ENCODE measurements at regions not wholly inside any gene's neighbourhood (a gene's known extent, or its start where the extent isn't known, plus 50 kb on each side); places are given as distances from the start of the nearest gene placed in this dataset.

- TF ChIP-seq CTCF (IDR thresholded peaks at IDR 0.05; ENCODE audit: unreplicated experiment in 3 of 3): no peak
- no peak overlapping the region for H3K27ac Mint-ChIP-seq
- H3K27me3 Mint-ChIP-seq (ENCODE audit: low read depth): peaks cover 3% of the 10 kb centered on the region
- H3K4me1 Mint-ChIP-seq: no peaks in the 10 kb centered on the region
- no peaks in the 10 kb centered on the region for H3K9me3 Mint-ChIP-seq
- no peaks in the 10 kb centered on the region for H3K36me3 Mint-ChIP-seq (ENCODE audit: low read depth)
- H3K4me3 Mint-ChIP-seq: no peak overlapping the region
These were observed 702.1 kb upstream of the COBL start for GRCh38 chr7:52018680-52019054.

GRCh38 chr7:52017802-52018679, 701.4 kb upstream of the COBL start:
- Mint-ChIP-seq H3K27me3 (ENCODE audit: low read depth) (peaks cover 3% of the 10 kb centered on the region), H3K4me3 (no peak overlapping the region), H3K9me3 (no peaks in the 10 kb centered on the region), H3K4me1 (no peaks in the 10 kb centered on the region), H3K36me3 (ENCODE audit: low read depth) (no peaks in the 10 kb centered on the region), H3K27ac (no peak overlapping the region)
- peak; percentile 35 to 56 (median 39) for TF ChIP-seq CTCF (IDR thresholded peaks at IDR 0.05; ENCODE audit: unreplicated experiment in 3 of 3)

- H3K4me1 Mint-ChIP-seq: peaks cover 10% of the 10 kb centered on the region
- H3K9me3 Mint-ChIP-seq: no peaks in the 10 kb centered on the region
- H3K36me3 Mint-ChIP-seq (ENCODE audit: low read depth): no peaks in the 10 kb centered on the region
- H3K27ac Mint-ChIP-seq: peak overlapping the region in 2 of 3 experiments; percentile 31 to 58
- H3K27me3 Mint-ChIP-seq (ENCODE audit: low read depth): no peaks in the 10 kb centered on the region
- H3K4me3 Mint-ChIP-seq: peak overlapping the region in 1 of 3 experiments; percentile 40
- no peak for TF ChIP-seq CTCF (IDR thresholded peaks at IDR 0.05; ENCODE audit: unreplicated experiment in 3 of 3)
These were observed 692.6 kb upstream of the COBL start for GRCh38 chr7:52009181-52009580.

GRCh38 chr7:52006674-52007073, 690.1 kb upstream of the COBL start:
- TF ChIP-seq CTCF (IDR thresholded peaks at IDR 0.05; ENCODE audit: unreplicated experiment in 3 of 3): no peak
- no peak overlapping the region for H3K27ac Mint-ChIP-seq
- H3K27me3 Mint-ChIP-seq (ENCODE audit: low read depth): no peaks in the 10 kb centered on the region
- no peaks in the 10 kb centered on the region for H3K9me3 Mint-ChIP-seq
- peaks cover 10% of the 10 kb centered on the region for H3K4me1 Mint-ChIP-seq
- no peak overlapping the region for H3K4me3 Mint-ChIP-seq
- H3K36me3 Mint-ChIP-seq (ENCODE audit: low read depth): no peaks in the 10 kb centered on the region

DNA sequence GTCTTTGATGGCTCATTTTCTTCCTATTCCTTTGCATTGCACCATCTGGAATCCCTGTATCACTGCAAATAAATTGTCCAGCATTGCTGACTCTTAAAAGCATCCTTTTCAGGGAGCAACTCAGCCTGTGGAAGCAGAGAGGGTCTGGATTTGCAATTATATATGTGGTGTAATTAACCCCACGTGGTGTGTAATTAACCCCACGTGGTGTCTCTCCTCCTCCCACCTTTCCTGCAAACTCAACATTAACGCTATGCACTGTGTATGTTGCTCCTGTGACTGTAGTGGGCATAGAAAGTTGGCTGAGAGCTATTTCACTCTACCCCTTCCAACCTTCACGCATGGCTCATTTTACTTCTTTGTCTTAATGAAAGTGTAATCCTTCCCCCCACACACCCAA, 689.0 kb upstream of the COBL start:
- Mint-ChIP-seq H3K9me3 (no peaks in the 10 kb centered on the region), H3K27me3 (ENCODE audit: low read depth) (no peaks in the 10 kb centered on the region), H3K4me1 (peaks cover 10% of the 10 kb centered on the region), H3K27ac (no peak overlapping the region), H3K36me3 (ENCODE audit: low read depth) (no peaks in the 10 kb centered on the region), H3K4me3 (no peak overlapping the region)
- TF ChIP-seq CTCF (IDR thresholded peaks at IDR 0.05; ENCODE audit: unreplicated experiment in 3 of 3): no peak
